H1 (cell line): ENCODE measurements at regions not wholly inside any gene's neighbourhood (a gene's known extent, or its start where the extent isn't known, plus 50 kb on each side); places are given as distances from the start of the nearest gene placed in this dataset.

Experiments used
- CTCF ChIA-PET: fragments of 300-600 bp; sonication (Branson Sonifier 250); formaldehyde crosslinking; loops from one replicate; lab custom pipeline; 2021; ENCODE audit not compliant: partially characterized antibody; lab: Charles Lee
- POLR2A ChIA-PET: fragments of 300-600 bp; sonication (Branson Sonifier 250); formaldehyde crosslinking; loops from one replicate; lab custom pipeline; 2021; ENCODE audit warnings: inconsistent platforms; ENCODE audit not compliant: partially characterized antibody; lab: Charles Lee
- DNase-seq, 2 experiments: peaks; one replicate each; pipeline versions ENCODE4 v3.0.0 to v3.0.0-alpha.2; 2010 to 2022; ENCODE audit warnings: low spot score in 2 of 2, low read depth in 1 of 2, mixed read lengths in 1 of 2
- FAIRE-seq: peaks from 2 replicates; lab custom pipeline; 2011; peaks lifted over from hg19 to GRCh38; lab: Jason Lieb, UNC
- H2AFZ ChIP-seq: 2 replicates; pipeline ENCODE4 v1.8.1; 2012; ENCODE audit warnings: low read length, inconsistent platforms
- H2AK5ac ChIP-seq: 2 replicates; pipeline ENCODE4 v1.6.1; 2013; ENCODE audit warnings: low read depth, low read length
- H2BK120ac ChIP-seq: replicated peaks from 2 replicates; pipeline ENCODE3; 2013; ENCODE audit warnings: low read depth, low read length, inconsistent platforms
- H2BK12ac ChIP-seq: 2 replicates; pipeline ENCODE4 v1.6.1; 2013; ENCODE audit warnings: low read depth, low read length
- H2BK15ac ChIP-seq: 2 replicates; pipeline ENCODE4 v1.6.1; 2013; ENCODE audit warnings: low read length
- H2BK20ac ChIP-seq: 2 replicates; pipeline ENCODE4 v1.6.1; 2013; ENCODE audit warnings: low read length
- H2BK5ac ChIP-seq: 2 replicates; pipeline ENCODE4 v1.6.1; 2013; ENCODE audit warnings: low read depth, low read length
- H3K14ac ChIP-seq: 2 replicates; pipeline ENCODE4 v1.6.1; 2013; ENCODE audit warnings: inconsistent platforms; ENCODE audit not compliant: insufficient read length
- H3K18ac ChIP-seq: 2 replicates; pipeline ENCODE4 v1.6.1; 2013; ENCODE audit warnings: low read length; ENCODE audit errors: extremely low read depth
- H3K23ac ChIP-seq: 2 replicates; pipeline ENCODE4 v1.6.1; 2013; ENCODE audit warnings: inconsistent platforms; ENCODE audit not compliant: insufficient read length
- H3K23me2 ChIP-seq: 2 replicates; pipeline ENCODE4 v1.6.1; 2013; ENCODE audit warnings: low read depth, low read length
- H3K27ac ChIP-seq: 2 replicates; pipeline ENCODE4 v1.6.1; 2011; ENCODE audit warnings: low read depth, low read length, inconsistent platforms
- H3K27me3 ChIP-seq, 4 experiments: replicated peaks in 1 of 4; 1 replicate in 1 of 4; 2 replicates in 3 of 4; pipeline versions ENCODE4 v1.6.1 to v1.8.1; 2011 to 2013; ENCODE audit warnings: low read length in 3 of 4, mild to moderate bottlenecking in 3 of 4, inconsistent platforms in 2 of 4, mixed read lengths in 2 of 4, moderate library complexity in 1 of 4; ENCODE audit not compliant: control insufficient read depth in 3 of 4, insufficient read depth in 3 of 4; ENCODE audit errors: extremely low read depth in 1 of 4
- H3K36me3 ChIP-seq, 4 experiments: 2 replicates each; pipeline versions ENCODE4 v1.6.1 to v1.8.1; 2011 to 2013; ENCODE audit warnings: mild to moderate bottlenecking in 4 of 4, low read length in 3 of 4, moderate library complexity in 2 of 4, control low read depth in 1 of 4, inconsistent platforms in 1 of 4; ENCODE audit not compliant: insufficient read depth in 4 of 4, control insufficient read depth in 2 of 4
- H3K4ac ChIP-seq: replicated peaks from 2 replicates; pipeline ENCODE3; 2013; ENCODE audit warnings: low read length, low read depth, mixed read lengths, inconsistent platforms; ENCODE audit not compliant: insufficient read length
- H3K4me1 ChIP-seq, 4 experiments: replicated peaks in 1 of 4; 1 replicate in 1 of 4; 2 replicates in 3 of 4; pipeline versions ENCODE4 v1.6.1 to v1.8.1; 2011 to 2013; ENCODE audit warnings: low read length in 3 of 4, inconsistent platforms in 2 of 4, mixed read lengths in 1 of 4; ENCODE audit not compliant: insufficient read depth in 4 of 4, control insufficient read depth in 3 of 4
- H3K4me2 ChIP-seq, 2 experiments: 2 replicates each; pipeline versions ENCODE4 v1.6.1 to v1.8.1; 2011 to 2013; ENCODE audit warnings: low read depth in 2 of 2, low read length in 2 of 2, control low read depth in 1 of 2, inconsistent platforms in 1 of 2, mild to moderate bottlenecking in 1 of 2; ENCODE audit not compliant: insufficient read depth in 1 of 2
- H3K4me3 ChIP-seq, 4 experiments: fragments of 200-600, 300-600 bp in 1 of 4; sonication (generic), shearing (Covaris generic), sonication (Bioruptor Twin) in 1 of 4; 2 replicates each; pipeline versions ENCODE4 v1.5.1 to v1.8.1; 2011 to 2016; ENCODE audit warnings: low read length in 4 of 4, low read depth in 3 of 4, control low read depth in 2 of 4, inconsistent platforms in 2 of 4, mild to moderate bottlenecking in 2 of 4, mixed read lengths in 1 of 4, moderate library complexity in 1 of 4; ENCODE audit not compliant: insufficient read depth in 2 of 4; ENCODE audit errors: extremely low read depth in 1 of 4
- H3K56ac ChIP-seq: replicated peaks from 2 replicates; pipeline ENCODE3; 2013; ENCODE audit warnings: low read depth, mild to moderate bottlenecking, mixed read lengths, low read length, inconsistent platforms; ENCODE audit not compliant: insufficient read length
- H3K79me1 ChIP-seq: 2 replicates; pipeline ENCODE4 v1.6.1; 2013; ENCODE audit warnings: low read depth, low read length, control low read depth
- H3K79me2 ChIP-seq, 2 experiments: 2 replicates each; pipeline versions ENCODE4 v1.6.1 to v1.8.1; 2012 to 2013; ENCODE audit warnings: low read length in 2 of 2, mild to moderate bottlenecking in 2 of 2, inconsistent platforms in 1 of 2; ENCODE audit not compliant: insufficient read depth in 2 of 2, control insufficient read depth in 1 of 2
- H3K9ac ChIP-seq, 4 experiments: replicated peaks in 1 of 4; 1 replicate in 1 of 4; 2 replicates in 3 of 4; pipeline versions ENCODE4 v1.6.1 to v1.8.1; 2011 to 2013; ENCODE audit warnings: low read depth in 3 of 4, low read length in 3 of 4, control low read depth in 2 of 4, mild to moderate bottlenecking in 2 of 4, moderate library complexity in 2 of 4, inconsistent platforms in 1 of 4; ENCODE audit errors: extremely low read depth in 1 of 4
- H3K9me3 ChIP-seq, 2 experiments: 2 replicates each; pipeline versions ENCODE4 v1.6.1 to v1.8.1; 2012 to 2013; ENCODE audit warnings: mild to moderate bottlenecking in 2 of 2, moderate library complexity in 2 of 2, control low read depth in 1 of 2, inconsistent platforms in 1 of 2, low read depth in 1 of 2, low read length in 1 of 2, mixed read lengths in 1 of 2; ENCODE audit not compliant: insufficient read depth in 2 of 2
- H4K20me1 ChIP-seq, 2 experiments: replicated peaks in 1 of 2; 2 replicates each; pipeline versions ENCODE3 to v1.8.1; 2011 to 2013; ENCODE audit warnings: inconsistent platforms in 2 of 2, low read length in 2 of 2, mild to moderate bottlenecking in 1 of 2; ENCODE audit not compliant: insufficient read depth in 2 of 2, control insufficient read depth in 1 of 2
- H4K5ac ChIP-seq: 2 replicates; pipeline ENCODE4 v1.6.1; 2013; ENCODE audit warnings: low read length, low read depth, mixed read lengths, inconsistent platforms; ENCODE audit not compliant: insufficient read length
- H4K8ac ChIP-seq: 2 replicates; pipeline ENCODE4 v1.8.0; 2013; ENCODE audit warnings: mild to moderate bottlenecking, moderate library complexity, low read length, inconsistent platforms; ENCODE audit not compliant: insufficient read depth; ENCODE audit errors: extremely low read depth
- H4K91ac ChIP-seq: replicated peaks from 2 replicates; pipeline ENCODE3; 2013; ENCODE audit warnings: low read length, mixed read lengths, inconsistent platforms; ENCODE audit not compliant: insufficient read length
- CREB1 ChIP-seq: IDR thresholded peaks from 2 replicates; pipeline ENCODE4 v1.6.1; 2012; ENCODE audit warnings: inconsistent platforms
- EGR1 ChIP-seq: IDR thresholded peaks from 2 replicates; pipeline ENCODE4 v1.6.1; 2011; ENCODE audit warnings: low read depth, low read length, borderline replicate concordance
- HDAC2 ChIP-seq, 2 experiments: fragments of 300-600 bp in 1 of 2; sonication (generic) in 1 of 2; IDR thresholded peaks; 2 replicates each; pipeline ENCODE4 v1.6.1; 2011 to 2012; ENCODE audit warnings: low read depth in 2 of 2, low read length in 2 of 2, mild to moderate bottlenecking in 2 of 2, moderate library complexity in 2 of 2, borderline replicate concordance in 1 of 2, inconsistent platforms in 1 of 2
- HDAC6 ChIP-seq: IDR thresholded peaks from one replicate; pipeline ENCODE4 v1.7.1; 2012; ENCODE audit warnings: low read depth, mild to moderate bottlenecking, inconsistent platforms, low read length, moderate library complexity
- JUND ChIP-seq: IDR thresholded peaks from 2 replicates; pipeline ENCODE4 v1.6.1; 2011; ENCODE audit warnings: mild to moderate bottlenecking, improper control_type of control experiment, low read length
- KDM1A ChIP-seq: fragments of 200-600, 300-600 bp; sonication (generic); IDR thresholded peaks from 2 replicates; pipeline ENCODE4 v1.7.1; 2016; ENCODE audit warnings: mild to moderate bottlenecking, low read length, borderline replicate concordance
- RAD21 ChIP-seq, 2 experiments: IDR thresholded peaks in 1 of 2; conservative IDR thresholded peaks in 1 of 2; 2 replicates each; pipeline ENCODE4 v1.6.1; 2011; ENCODE audit warnings: low read depth in 2 of 2, low read length in 2 of 2, improper control_type of control experiment in 1 of 2, inconsistent platforms in 1 of 2, mild to moderate bottlenecking in 1 of 2, moderate library complexity in 1 of 2
- RFX5 ChIP-seq: IDR thresholded peaks from 2 replicates; pipeline ENCODE4 v1.6.1; 2011; ENCODE audit warnings: low read depth, low read length, improper control_type of control experiment, borderline replicate concordance
- RNF2 ChIP-seq: fragments of 200-900, 300-1000 bp; sonication (generic); IDR thresholded peaks from 2 replicates; pipeline ENCODE4 v1.7.1; 2016; ENCODE audit warnings: borderline replicate concordance, low read depth, mild to moderate bottlenecking, antibody characterized with exemption, low read length; ENCODE audit not compliant: poor library complexity, severe bottlenecking; ENCODE audit errors: missing control alignments
- SIX5 ChIP-seq: IDR thresholded peaks from 2 replicates; pipeline ENCODE4 v1.6.1; 2011; ENCODE audit warnings: mild to moderate bottlenecking, low read depth, low read length
- SP2 ChIP-seq: IDR thresholded peaks from 2 replicates; pipeline ENCODE4 v1.6.1; 2012; ENCODE audit warnings: mild to moderate bottlenecking, low read length, inconsistent platforms
- SUZ12 ChIP-seq: fragments of 200-600 bp; sonication (generic); IDR thresholded peaks from 2 replicates; pipeline ENCODE4 v1.6.1; 2012; ENCODE audit warnings: mild to moderate bottlenecking, inconsistent platforms, low read length, moderate library complexity, mixed read lengths
- TAF7 ChIP-seq: optimal IDR thresholded peaks from 2 replicates; pipeline ENCODE3; 2011; ENCODE audit warnings: low read depth, mild to moderate bottlenecking, inconsistent platforms, low read length, moderate library complexity, borderline replicate concordance
- WGBS, 2 experiments: shearing (Covaris generic) in 1 of 2; methylation state at CpG; one replicate each; pipeline versions ENCODE4 v1.1.6 to v1.1.7; 2013 to 2015; ENCODE audit warnings: low lambda C conversion rate in 2 of 2, mixed read lengths in 2 of 2, inconsistent platforms in 1 of 2, low coverage in 1 of 2, missing lambda C conversion rate in 1 of 2; ENCODE audit not compliant: insufficient replicate concordance in 2 of 2, insufficient coverage in 1 of 2, insufficient read length in 1 of 2; ENCODE audit errors: extremely low coverage in 1 of 2, missing lambda C conversion rate in 1 of 2; 5-methylcytosine and 5-hydroxymethylcytosine counted together
- TF ChIP-seq, protein P1 (sequence below): IDR thresholded peaks from 2 replicates; pipeline ENCODE4 v1.6.1; 2012; ENCODE audit warnings: inconsistent platforms

GRCh38 chr2:186382932-186383331, 103.1 kb upstream of the ZC3H15 start:
- Histone ChIP-seq H3K79me2 (no peaks in the 10 kb centered on the region), H3K14ac (no peak overlapping the region), H3K4me2 (no peak overlapping the region), H3K23ac (no peak overlapping the region), H2BK20ac (no peak overlapping the region), H3K27me3 (no peaks in the 10 kb centered on the region), H3K79me1 (no peaks in the 10 kb centered on the region), H2BK120ac (no peak overlapping the region), H3K4ac (no peak overlapping the region), H3K56ac (no peak overlapping the region), H4K20me1 (no peaks in the 10 kb centered on the region), H3K9me3 (peaks cover 5 to 21% of the 10 kb centered on the region in 2 experiments; a peak in 3 of 4 replicates), H4K91ac (no peak overlapping the region), H2AK5ac (no peak overlapping the region), H2AFZ (no peak overlapping the region), H3K4me1 (no peaks in the 10 kb centered on the region), H3K18ac (no peak overlapping the region), H3K9ac (no peak overlapping the region), H3K36me3 (no peaks in the 10 kb centered on the region), H3K23me2 (no peaks in the 10 kb centered on the region; the same call in 1 of the 2 replicates), H2BK5ac (no peak overlapping the region), H3K27ac (no peak overlapping the region), H4K8ac (no peak overlapping the region), H3K4me3 (no peak overlapping the region), H4K5ac (no peak overlapping the region), H2BK15ac (no peak overlapping the region), H2BK12ac (no peak overlapping the region)
- no peak for FAIRE-seq
- ChIA-PET POLR2A (no interaction called here), CTCF (no interaction called here)
- no peak for DNase-seq
- 88% methylated on average over 1 of the region's 1 CpG; no CpG with 5 or more reads in 1 of the 2 experiments for WGBS, 2 experiments
- TF ChIP-seq SP2, result no peak
- TF ChIP-seq RFX5, result no peak
- TF ChIP-seq RAD21 (IDR thresholded peaks at IDR 0.05 in 1 of 2, conservative IDR thresholded peaks at IDR 0.05 in 1 of 2; ENCODE audit: low read depth in 2 of 2, low read length in 2 of 2), result no peak
- TF ChIP-seq EGR1, result no peak
- no peak for TF ChIP-seq HDAC6
- no peak for TF ChIP-seq HDAC2 (IDR thresholded peaks at IDR 0.05; ENCODE audit: borderline replicate concordance in 1 of 2, low read depth in 2 of 2, low read length in 2 of 2)
- TF ChIP-seq, protein P1, sequence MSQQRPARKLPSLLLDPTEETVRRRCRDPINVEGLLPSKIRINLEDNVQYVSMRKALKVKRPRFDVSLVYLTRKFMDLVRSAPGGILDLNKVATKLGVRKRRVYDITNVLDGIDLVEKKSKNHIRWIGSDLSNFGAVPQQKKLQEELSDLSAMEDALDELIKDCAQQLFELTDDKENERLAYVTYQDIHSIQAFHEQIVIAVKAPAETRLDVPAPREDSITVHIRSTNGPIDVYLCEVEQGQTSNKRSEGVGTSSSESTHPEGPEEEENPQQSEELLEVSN, result no peak
- no peak for TF ChIP-seq CREB1
- TF ChIP-seq RNF2, result no peak
- TF ChIP-seq SUZ12, result no peak
- TF ChIP-seq KDM1A, result no peak
- no peak for TF ChIP-seq TAF7
- no peak for TF ChIP-seq SIX5
- TF ChIP-seq JUND, result no peak
